Breast epithelium (tissue), 4 donors: ENCODE measurements at regions not wholly inside any gene's neighbourhood (a gene's known extent, or its start where the extent isn't known, plus 50 kb on each side); places are given as distances from the start of the nearest gene placed in this dataset.

Experiments used
- DNase-seq, 2 donors: peaks; one replicate each; pipeline ENCODE4 v3.0.0-alpha.2; 2019; ENCODE audit warnings: low spot score in 2 of 2
- H3K27ac ChIP-seq, 2 donors: fragments of 200-600 bp; sonication (generic) in 1 of 2; one replicate each; pipeline ENCODE4 v1.5.1; 2016 to 2019; ENCODE audit warnings: mild to moderate bottlenecking in 1 of 2
- H3K27me3 ChIP-seq, 2 donors: fragments of 200-600 bp; sonication (generic) in 1 of 2; one replicate each; pipeline versions ENCODE4 v1.5.1 to v1.6.0; 2017 to 2019; ENCODE audit warnings: control low read depth in 1 of 2, mild to moderate bottlenecking in 1 of 2
- H3K36me3 ChIP-seq: fragments of 200-600 bp; one replicate; pipeline ENCODE4 v1.5.1; 2019
- H3K4me1 ChIP-seq, 2 donors: fragments of 200-600 bp; sonication (generic); one replicate each; pipeline ENCODE4 v1.5.1; 2016 to 2019; ENCODE audit warnings: control low read depth in 1 of 2
- H3K4me3 ChIP-seq, 3 donors: fragments of 200-600 bp; sonication (generic); 1 replicate in 2 of 3; 2 replicates in 1 of 3; pipeline ENCODE4 v1.5.1; 2016 to 2019; ENCODE audit warnings: mild to moderate bottlenecking in 3 of 3, moderate library complexity in 2 of 3
- H3K9me3 ChIP-seq, 2 donors: fragments of 200-600 bp; sonication (generic) in 1 of 2; one replicate each; pipeline ENCODE4 v1.5.1; 2016 to 2019; ENCODE audit warnings: control low read depth in 1 of 2
- CTCF ChIP-seq, 3 donors: fragments of 450-650 bp; IDR thresholded peaks; one replicate each; pipeline ENCODE4 v1.5.1; 2016 to 2017; ENCODE audit warnings: antibody characterized with exemption in 3 of 3, mild to moderate bottlenecking in 3 of 3, moderate library complexity in 3 of 3
- POLR2A ChIP-seq: fragments of 450-650 bp; IDR thresholded peaks from one replicate; pipeline ENCODE4 v1.6.1; 2016; ENCODE audit warnings: antibody characterized with exemption, mild to moderate bottlenecking, moderate library complexity
- POLR2AphosphoS5 ChIP-seq, 3 donors: sonication (generic); formaldehyde crosslinking; IDR thresholded peaks; one replicate each; pipeline ENCODE4 v1.6.1; 2017; ENCODE audit warnings: antibody characterized with exemption in 3 of 3
- intact Hi-C: fragments of 100-400 bp; cut with DNase I; formaldehyde crosslinking; loops from one replicate; pipeline ENCODE4 v1.15.1; 2023; ENCODE audit warnings: low total_unique reads

GRCh38 chr1:116454940-116455339 lies 81.9 kb downstream of the ATP1A1 start:
- H3K4me3 ChIP-seq: no peak overlapping the region
- no peaks in the 10 kb centered on the region for H3K36me3 ChIP-seq
- no peaks in the 10 kb centered on the region for H3K27me3 ChIP-seq
- intact Hi-C loops: loop anchor here (10.0 kb wide), 1 partner anchor 1190 kb away; no protein-coding TSS in a partner anchor
- H3K9me3 ChIP-seq: no peaks in the 10 kb centered on the region
- DNase-seq: no peak
- no peak for TF ChIP-seq CTCF (IDR thresholded peaks at IDR 0.05)
- no peak for TF ChIP-seq POLR2A
- no peak for TF ChIP-seq POLR2AphosphoS5 (IDR thresholded peaks at IDR 0.05)
- no peak overlapping the region for H3K27ac ChIP-seq
- H3K4me1 ChIP-seq: no peaks in the 10 kb centered on the region

- no peak for DNase-seq
- intact Hi-C loops: loop anchor here (10.0 kb wide), 1 partner anchor 1189 kb away; no protein-coding TSS in a partner anchor
- Histone ChIP-seq H3K9me3 (no peaks in the 10 kb centered on the region), H3K36me3 (no peaks in the 10 kb centered on the region), H3K4me3 (no peak overlapping the region), H3K27me3 (no peaks in the 10 kb centered on the region), H3K27ac (no peak overlapping the region), H3K4me1 (no peaks in the 10 kb centered on the region)
- TF ChIP-seq CTCF (IDR thresholded peaks at IDR 0.05) (no peak), POLR2AphosphoS5 (IDR thresholded peaks at IDR 0.05) (no peak), POLR2A (no peak)
Measured at GRCh38 chr1:116455509-116455908, 82.5 kb downstream of the ATP1A1 start.

GRCh38 chr1:116457946-116458604 lies 85.0 kb downstream of the ATP1A1 start:
- no peak for DNase-seq
- Histone ChIP-seq H3K4me3 (no peak overlapping the region), H3K9me3 (no peaks in the 10 kb centered on the region), H3K27me3 (no peaks in the 10 kb centered on the region), H3K4me1 (no peaks in the 10 kb centered on the region), H3K36me3 (no peaks in the 10 kb centered on the region), H3K27ac (no peak overlapping the region)
- no peak for TF ChIP-seq POLR2A
- TF ChIP-seq CTCF (IDR thresholded peaks at IDR 0.05): no peak
- no peak for TF ChIP-seq POLR2AphosphoS5 (IDR thresholded peaks at IDR 0.05)
- intact Hi-C loops: loop anchor here (10.0 kb wide), 1 partner anchor 1187 kb away; no protein-coding TSS in a partner anchor

GRCh38 chr1:116458695-116459094 lies 85.7 kb downstream of the ATP1A1 start:
- no peaks in the 10 kb centered on the region for H3K4me1 ChIP-seq
- intact Hi-C loops: loop anchor here (10.0 kb wide), 1 partner anchor 1186 kb away; no protein-coding TSS in a partner anchor
- H3K36me3 ChIP-seq: no peaks in the 10 kb centered on the region
- no peak overlapping the region for H3K27ac ChIP-seq
- H3K27me3 ChIP-seq: no peaks in the 10 kb centered on the region
- no peaks in the 10 kb centered on the region for H3K9me3 ChIP-seq
- no peak for DNase-seq
- H3K4me3 ChIP-seq: no peak overlapping the region
- no peak for TF ChIP-seq CTCF (IDR thresholded peaks at IDR 0.05)
- no peak for TF ChIP-seq POLR2A
- no peak for TF ChIP-seq POLR2AphosphoS5 (IDR thresholded peaks at IDR 0.05)

GRCh38 chr1:116460261-116460660 lies 87.2 kb downstream of the ATP1A1 start:
- intact Hi-C loops: no loop called here

More at GRCh38 chr1:116460261-116460660, 87.2 kb downstream of the ATP1A1 start:
- Histone ChIP-seq H3K36me3 (no peaks in the 10 kb centered on the region), H3K4me1 (no peaks in the 10 kb centered on the region), H3K27ac (no peak overlapping the region), H3K27me3 (no peaks in the 10 kb centered on the region), H3K9me3 (no peaks in the 10 kb centered on the region), H3K4me3 (no peak overlapping the region)
- no peak for DNase-seq
- TF ChIP-seq POLR2AphosphoS5 (IDR thresholded peaks at IDR 0.05): no peak
- no peak for TF ChIP-seq POLR2A
- no peak for TF ChIP-seq CTCF (IDR thresholded peaks at IDR 0.05)
